Cardiac muscle cell (in vitro differentiated cells and primary cell): ENCODE measurements at regions not wholly inside any gene's neighbourhood (a gene's known extent, or its start where the extent isn't known, plus 50 kb on each side); places are given as distances from the start of the nearest gene placed in this dataset.

Source experiments
- DNase-seq, 2 donors: peaks; one replicate each; pipeline versions ENCODE4 v3.0.0 to v3.0.0-alpha.2; 2010 to 2017; ENCODE audit warnings: low read depth in 1 of 2, low spot score in 1 of 2
- H3K27ac ChIP-seq: fragments of 200-600 bp; sonication (generic); 2 replicates; pipeline ENCODE4 v1.5.1; 2016
- H3K27me3 ChIP-seq: fragments of 200-600 bp; sonication (generic); 2 replicates; pipeline ENCODE4 v1.6.0; 2016; ENCODE audit warnings: control low read depth
- H3K36me3 ChIP-seq: fragments of 200-600 bp; sonication (generic); 2 replicates; pipeline ENCODE4 v1.5.1; 2016; ENCODE audit warnings: control low read depth
- H3K4me1 ChIP-seq: fragments of 200-600 bp; sonication (generic); 2 replicates; pipeline ENCODE4 v1.8.1; 2017; ENCODE audit warnings: low read depth, mild to moderate bottlenecking, mixed run types
- H3K4me3 ChIP-seq: fragments of 200-600 bp; sonication (generic); 2 replicates; pipeline ENCODE4 v1.5.1; 2016; ENCODE audit warnings: mild to moderate bottlenecking
- H3K9me3 ChIP-seq: fragments of 200-600 bp; sonication (generic); 2 replicates; pipeline ENCODE4 v1.5.1; 2017; ENCODE audit warnings: low read depth, mild to moderate bottlenecking, control low read depth
- TF ChIP-seq, protein P1 (sequence below): IDR thresholded peaks from 2 replicates; pipeline ENCODE4 v1.5.1; 2012; ENCODE audit warnings: low read depth, mild to moderate bottlenecking, low read length

DNA sequence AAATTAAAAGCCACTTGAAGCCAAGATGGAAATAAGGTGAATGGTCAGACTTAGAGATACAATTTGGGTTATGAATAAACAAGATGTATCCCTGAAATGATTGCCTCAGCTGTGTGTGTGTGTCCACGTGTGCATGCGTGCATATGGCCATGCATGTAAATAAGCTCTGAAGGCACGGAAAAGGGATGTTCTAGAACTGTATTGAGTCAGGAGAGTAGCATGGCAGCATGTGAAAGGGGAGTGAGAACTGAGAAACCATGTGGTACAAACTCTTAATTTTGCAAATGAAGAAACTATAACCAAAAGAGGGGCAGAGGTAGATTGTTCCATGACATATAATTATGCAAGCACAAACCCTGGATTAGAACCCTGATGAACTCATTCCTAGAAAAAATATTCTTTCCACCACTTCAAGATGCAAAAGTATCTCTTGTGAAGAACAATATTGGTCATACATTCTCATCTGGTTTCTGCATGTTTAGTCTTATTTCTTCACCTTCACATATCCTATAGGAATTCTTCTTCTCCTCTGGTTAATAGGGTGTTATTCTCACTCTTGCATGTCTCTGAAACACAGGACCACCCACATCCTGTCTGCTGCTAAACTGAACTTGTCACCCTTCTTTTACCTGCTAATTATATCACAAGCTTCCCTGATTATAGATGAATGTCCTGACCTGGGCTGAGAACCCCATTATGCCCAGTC is 455.8 kb downstream of the SETBP1 start:
- no peak for DNase-seq

DNA sequence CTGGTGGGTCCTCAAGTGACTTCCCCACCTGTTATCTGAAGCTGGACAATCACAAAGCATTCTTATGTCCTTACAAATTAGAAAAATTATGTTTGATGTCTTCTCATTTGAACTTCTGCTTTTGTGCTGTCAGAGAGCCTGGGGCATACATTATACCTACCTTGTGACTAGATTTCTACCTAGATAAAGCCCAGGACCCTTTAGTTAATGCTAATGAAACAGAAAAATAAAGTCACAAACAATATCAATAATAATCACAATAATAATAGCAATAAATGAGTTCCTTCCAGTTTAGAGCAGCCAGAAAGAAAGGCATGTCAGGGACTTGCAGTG is 456.4 kb downstream of the SETBP1 start:
- TF ChIP-seq, protein P1, sequence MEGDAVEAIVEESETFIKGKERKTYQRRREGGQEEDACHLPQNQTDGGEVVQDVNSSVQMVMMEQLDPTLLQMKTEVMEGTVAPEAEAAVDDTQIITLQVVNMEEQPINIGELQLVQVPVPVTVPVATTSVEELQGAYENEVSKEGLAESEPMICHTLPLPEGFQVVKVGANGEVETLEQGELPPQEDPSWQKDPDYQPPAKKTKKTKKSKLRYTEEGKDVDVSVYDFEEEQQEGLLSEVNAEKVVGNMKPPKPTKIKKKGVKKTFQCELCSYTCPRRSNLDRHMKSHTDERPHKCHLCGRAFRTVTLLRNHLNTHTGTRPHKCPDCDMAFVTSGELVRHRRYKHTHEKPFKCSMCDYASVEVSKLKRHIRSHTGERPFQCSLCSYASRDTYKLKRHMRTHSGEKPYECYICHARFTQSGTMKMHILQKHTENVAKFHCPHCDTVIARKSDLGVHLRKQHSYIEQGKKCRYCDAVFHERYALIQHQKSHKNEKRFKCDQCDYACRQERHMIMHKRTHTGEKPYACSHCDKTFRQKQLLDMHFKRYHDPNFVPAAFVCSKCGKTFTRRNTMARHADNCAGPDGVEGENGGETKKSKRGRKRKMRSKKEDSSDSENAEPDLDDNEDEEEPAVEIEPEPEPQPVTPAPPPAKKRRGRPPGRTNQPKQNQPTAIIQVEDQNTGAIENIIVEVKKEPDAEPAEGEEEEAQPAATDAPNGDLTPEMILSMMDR, result no peak
- Histone ChIP-seq H3K27ac (no peak overlapping the region), H3K9me3 (no peaks in the 10 kb centered on the region), H3K4me3 (no peak overlapping the region), H3K36me3 (no peaks in the 10 kb centered on the region), H3K27me3 (peaks cover 7% of the 10 kb centered on the region), H3K4me1 (no peaks in the 10 kb centered on the region)
- no peak for DNase-seq

More for the DNA sequence above, 455.8 kb downstream of the SETBP1 start:
- Histone ChIP-seq H3K27ac (no peak overlapping the region), H3K9me3 (no peaks in the 10 kb centered on the region), H3K36me3 (no peaks in the 10 kb centered on the region), H3K4me1 (no peaks in the 10 kb centered on the region), H3K4me3 (no peak overlapping the region), H3K27me3 (peaks cover 7% of the 10 kb centered on the region)
- TF ChIP-seq, protein P1, result no peak

DNA sequence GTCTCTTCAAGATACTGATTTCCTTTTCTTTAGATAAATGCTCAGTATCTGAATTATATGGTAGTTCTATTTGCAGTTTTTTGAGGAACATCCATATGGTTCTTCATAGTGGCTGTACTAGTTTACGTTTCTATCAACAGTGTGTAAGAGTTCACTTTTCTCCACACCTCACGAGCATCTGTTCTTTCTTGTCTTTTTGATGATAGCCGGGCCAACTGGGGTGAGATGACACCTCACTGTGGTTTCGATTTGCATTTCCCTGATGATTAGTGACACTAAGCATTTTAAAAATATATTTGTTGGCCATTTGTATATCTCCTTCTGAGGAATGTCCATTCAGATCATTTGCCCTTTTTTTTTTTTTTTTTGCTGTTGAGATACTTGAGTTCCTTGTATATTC is 458.8 kb downstream of the SETBP1 start:
- H3K9me3 ChIP-seq, result no peaks in the 10 kb centered on the region
- H3K27ac ChIP-seq, result no peak overlapping the region
- TF ChIP-seq, protein P1, result no peak
- DNase-seq, result no peak
- H3K4me3 ChIP-seq, result no peak overlapping the region
- peaks cover 2% of the 10 kb centered on the region for H3K27me3 ChIP-seq
- no peaks in the 10 kb centered on the region for H3K4me1 ChIP-seq
- H3K36me3 ChIP-seq, result no peaks in the 10 kb centered on the region

DNA sequence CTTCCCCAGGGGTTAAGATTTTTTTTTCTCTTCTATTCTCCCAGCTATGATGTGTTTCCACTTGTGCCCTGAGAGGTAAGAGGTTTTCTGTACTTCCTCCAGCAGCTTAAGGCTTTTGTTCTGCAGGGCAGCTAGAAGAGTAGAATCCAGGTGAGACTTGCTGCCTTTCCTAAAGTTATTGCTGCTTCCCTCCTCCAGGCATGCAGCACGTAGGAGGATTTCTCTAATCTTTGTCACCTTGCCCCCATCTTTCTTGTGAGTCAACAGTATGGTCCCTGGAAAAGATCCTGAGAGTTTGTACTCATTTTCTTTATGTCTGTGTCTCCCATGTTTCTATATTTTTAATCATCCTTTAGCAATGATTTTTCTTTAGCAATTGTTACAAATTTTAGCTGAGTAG is 462.2 kb downstream of the SETBP1 start:
- TF ChIP-seq, protein P1, result no peak
- Histone ChIP-seq H3K27ac (no peak overlapping the region), H3K36me3 (no peaks in the 10 kb centered on the region), H3K27me3 (no peaks in the 10 kb centered on the region), H3K4me3 (no peak overlapping the region), H3K9me3 (no peaks in the 10 kb centered on the region), H3K4me1 (no peaks in the 10 kb centered on the region)
- DNase-seq, result no peak

DNA sequence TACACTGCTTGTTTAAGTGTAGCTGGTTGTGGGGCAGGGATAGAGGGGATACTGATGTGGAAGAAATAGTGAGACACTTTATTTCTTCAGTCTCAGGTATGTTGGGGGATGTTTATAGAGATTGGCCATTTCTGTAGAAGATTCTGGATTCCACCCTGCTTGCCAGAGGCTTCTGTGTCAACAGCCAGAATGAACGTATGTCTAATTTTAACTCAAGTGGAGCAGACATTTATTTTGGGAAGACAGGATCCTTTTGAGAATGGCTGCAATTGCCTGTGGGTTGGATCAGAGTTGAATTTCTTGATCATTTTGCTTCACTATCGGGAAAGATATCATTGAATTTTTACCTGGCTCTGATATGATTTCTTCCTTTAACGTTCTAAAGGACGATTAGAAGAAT is 465.6 kb upstream of the SLC14A2 start:
- no peaks in the 10 kb centered on the region for H3K36me3 ChIP-seq
- TF ChIP-seq, protein P1, result no peak

More for the DNA sequence above, 465.6 kb upstream of the SLC14A2 start:
- no peaks in the 10 kb centered on the region for H3K9me3 ChIP-seq
- H3K4me1 ChIP-seq, result peaks cover 15% of the 10 kb centered on the region
- no peaks in the 10 kb centered on the region for H3K27me3 ChIP-seq
- no peak overlapping the region for H3K4me3 ChIP-seq
- no peak for DNase-seq
- no peak overlapping the region for H3K27ac ChIP-seq
